WERI-Rb-1 (cell line): ENCODE measurements at regions not wholly inside any gene's neighbourhood (a gene's known extent, or its start where the extent isn't known, plus 50 kb on each side); places are given as distances from the start of the nearest gene placed in this dataset.

Source experiments
- DNase-seq: peaks from one replicate; pipeline ENCODE4 v3.0.0-alpha.2; 2020
- H3K27ac ChIP-seq: fragments of 250-450 bp; sonication (Bioruptor Pico); 2 replicates; pipeline ENCODE4 v1.5.1; 2020; ENCODE audit warnings: mild to moderate bottlenecking, moderate library complexity
- H3K27me3 ChIP-seq: fragments of 250-450 bp; sonication (Bioruptor Pico); 2 replicates; pipeline ENCODE4 v1.5.1; 2021; ENCODE audit warnings: mild to moderate bottlenecking, low read depth, moderate library complexity; ENCODE audit not compliant: insufficient read depth, severe bottlenecking
- H3K36me3 ChIP-seq: fragments of 250-450 bp; sonication (Bioruptor Pico); 2 replicates; pipeline ENCODE4 v1.5.1; 2020; ENCODE audit warnings: mild to moderate bottlenecking, moderate library complexity
- H3K4me3 ChIP-seq: 2 replicates; pipeline ENCODE4 v1.5.1; 2011; ENCODE audit warnings: low read depth, mild to moderate bottlenecking, control low read depth, low read length
- H3K9me3 ChIP-seq: fragments of 250-450 bp; sonication (Bioruptor Pico); 2 replicates; pipeline ENCODE4 v1.5.1; 2021; ENCODE audit warnings: mild to moderate bottlenecking, moderate library complexity; ENCODE audit not compliant: severe bottlenecking
- TF ChIP-seq, protein P1 (sequence below): IDR thresholded peaks from 2 replicates; pipeline ENCODE4 v1.5.1; 2011; ENCODE audit warnings: low read depth, mild to moderate bottlenecking, control low read depth, inconsistent platforms, low read length

DNA sequence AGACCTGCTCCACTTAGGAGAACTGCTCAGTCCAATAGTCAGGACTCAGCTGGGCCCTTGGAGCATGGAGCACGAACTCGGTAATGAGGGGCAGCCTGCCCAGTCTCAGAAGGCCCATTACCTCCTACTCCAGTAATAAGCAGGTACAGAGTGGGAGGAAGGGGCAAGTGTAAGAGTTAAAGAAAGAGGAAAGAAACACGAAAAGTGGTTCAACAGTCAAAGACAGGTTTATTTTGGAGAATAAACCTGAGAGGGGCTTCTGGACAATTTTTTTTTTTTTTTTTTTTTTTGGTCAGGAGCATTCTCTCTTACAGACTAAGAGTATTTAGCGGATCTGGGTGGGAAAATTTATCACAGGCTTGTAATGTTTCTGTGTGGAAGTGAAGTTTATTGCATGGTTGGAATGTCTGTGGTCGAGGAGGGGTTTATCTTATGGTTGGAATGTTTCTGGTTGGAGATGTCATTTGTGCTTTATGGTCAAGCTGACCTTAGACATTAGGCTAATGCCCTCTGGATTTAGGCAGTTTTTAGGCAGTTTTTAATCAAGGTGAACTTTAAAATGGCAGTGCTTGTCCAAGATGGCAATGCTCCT, 340.1 kb downstream of the BCKDHB start:
- DNase-seq = no peak
- TF ChIP-seq, protein P1, sequence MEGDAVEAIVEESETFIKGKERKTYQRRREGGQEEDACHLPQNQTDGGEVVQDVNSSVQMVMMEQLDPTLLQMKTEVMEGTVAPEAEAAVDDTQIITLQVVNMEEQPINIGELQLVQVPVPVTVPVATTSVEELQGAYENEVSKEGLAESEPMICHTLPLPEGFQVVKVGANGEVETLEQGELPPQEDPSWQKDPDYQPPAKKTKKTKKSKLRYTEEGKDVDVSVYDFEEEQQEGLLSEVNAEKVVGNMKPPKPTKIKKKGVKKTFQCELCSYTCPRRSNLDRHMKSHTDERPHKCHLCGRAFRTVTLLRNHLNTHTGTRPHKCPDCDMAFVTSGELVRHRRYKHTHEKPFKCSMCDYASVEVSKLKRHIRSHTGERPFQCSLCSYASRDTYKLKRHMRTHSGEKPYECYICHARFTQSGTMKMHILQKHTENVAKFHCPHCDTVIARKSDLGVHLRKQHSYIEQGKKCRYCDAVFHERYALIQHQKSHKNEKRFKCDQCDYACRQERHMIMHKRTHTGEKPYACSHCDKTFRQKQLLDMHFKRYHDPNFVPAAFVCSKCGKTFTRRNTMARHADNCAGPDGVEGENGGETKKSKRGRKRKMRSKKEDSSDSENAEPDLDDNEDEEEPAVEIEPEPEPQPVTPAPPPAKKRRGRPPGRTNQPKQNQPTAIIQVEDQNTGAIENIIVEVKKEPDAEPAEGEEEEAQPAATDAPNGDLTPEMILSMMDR = no peak

DNA sequence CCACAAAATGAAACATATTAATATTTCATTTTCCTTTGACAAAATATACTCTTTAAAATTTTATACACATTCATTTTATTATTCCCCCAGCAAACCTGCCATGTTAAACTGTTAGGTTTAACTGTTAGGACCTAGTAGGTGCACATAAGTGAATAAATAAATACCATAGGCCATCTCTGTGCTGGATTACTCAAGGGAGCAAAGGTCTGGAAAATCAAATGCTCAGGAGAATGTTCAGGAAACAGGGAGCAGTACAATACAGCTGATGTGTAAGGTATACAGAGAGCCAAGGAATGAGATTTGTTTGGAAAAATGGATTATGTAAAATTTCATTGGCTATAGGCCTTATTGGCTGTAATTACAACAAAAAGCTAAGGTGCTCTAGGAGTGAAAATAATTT, 339.3 kb downstream of the BCKDHB start:
- TF ChIP-seq, protein P1 = no peak
- no peaks in the 10 kb centered on the region for H3K36me3 ChIP-seq
- H3K4me3 ChIP-seq = no peak overlapping the region
- no peak overlapping the region for H3K27ac ChIP-seq
- no peaks in the 10 kb centered on the region for H3K9me3 ChIP-seq
- H3K27me3 ChIP-seq = no peaks in the 10 kb centered on the region
- no peak for DNase-seq

More for the DNA sequence above, 340.1 kb downstream of the BCKDHB start:
- H3K36me3 ChIP-seq = no peaks in the 10 kb centered on the region
- H3K27me3 ChIP-seq = no peaks in the 10 kb centered on the region
- no peak overlapping the region for H3K4me3 ChIP-seq
- no peaks in the 10 kb centered on the region for H3K9me3 ChIP-seq
- no peak overlapping the region for H3K27ac ChIP-seq

DNA sequence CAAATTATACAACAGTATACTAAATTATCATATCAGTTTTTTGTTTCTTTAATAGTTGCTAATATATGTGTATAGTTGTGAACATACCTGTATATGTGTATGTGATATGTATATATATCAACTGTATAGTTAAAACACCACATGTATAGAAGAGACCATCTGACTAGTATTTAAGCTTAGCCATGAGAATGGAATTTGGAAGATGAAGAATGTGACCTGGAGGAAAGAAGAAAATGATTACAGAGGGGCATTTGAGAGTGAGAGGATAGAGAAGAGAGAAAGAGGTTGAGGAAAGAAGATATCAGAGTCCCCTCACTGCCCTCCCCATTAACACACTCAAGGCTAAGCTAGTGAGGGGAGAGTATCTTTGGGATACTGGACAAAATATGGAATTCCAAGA, 335.9 kb downstream of the BCKDHB start:
- no peaks in the 10 kb centered on the region for H3K36me3 ChIP-seq
- TF ChIP-seq, protein P1 = no peak
- no peaks in the 10 kb centered on the region for H3K9me3 ChIP-seq
- H3K27me3 ChIP-seq = no peaks in the 10 kb centered on the region
- DNase-seq = no peak
- H3K4me3 ChIP-seq = no peak overlapping the region
- no peak overlapping the region for H3K27ac ChIP-seq

DNA sequence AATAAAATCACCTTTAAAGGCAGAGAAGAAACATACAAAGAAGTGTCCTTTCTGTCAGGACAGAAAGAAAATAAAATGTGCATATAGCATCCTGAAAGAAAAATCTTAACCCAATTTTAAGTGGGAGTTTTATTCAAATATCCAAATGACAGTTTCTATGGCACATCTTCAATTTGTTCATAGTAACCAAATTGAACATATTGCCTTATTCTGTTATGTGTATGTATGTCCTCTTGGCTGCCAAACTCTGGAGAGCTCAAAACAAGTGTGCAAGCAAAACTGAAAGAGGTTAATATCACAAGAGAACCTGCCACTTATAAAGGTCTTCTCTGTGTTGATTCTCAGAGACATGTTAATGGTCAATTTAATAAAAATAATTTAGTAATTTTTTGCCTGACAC, 334.7 kb downstream of the BCKDHB start:
- Histone ChIP-seq H3K4me3 (no peak overlapping the region), H3K27ac (no peak overlapping the region), H3K36me3 (no peaks in the 10 kb centered on the region), H3K9me3 (no peaks in the 10 kb centered on the region), H3K27me3 (no peaks in the 10 kb centered on the region)
- TF ChIP-seq, protein P1 = no peak
- no peak for DNase-seq

DNA sequence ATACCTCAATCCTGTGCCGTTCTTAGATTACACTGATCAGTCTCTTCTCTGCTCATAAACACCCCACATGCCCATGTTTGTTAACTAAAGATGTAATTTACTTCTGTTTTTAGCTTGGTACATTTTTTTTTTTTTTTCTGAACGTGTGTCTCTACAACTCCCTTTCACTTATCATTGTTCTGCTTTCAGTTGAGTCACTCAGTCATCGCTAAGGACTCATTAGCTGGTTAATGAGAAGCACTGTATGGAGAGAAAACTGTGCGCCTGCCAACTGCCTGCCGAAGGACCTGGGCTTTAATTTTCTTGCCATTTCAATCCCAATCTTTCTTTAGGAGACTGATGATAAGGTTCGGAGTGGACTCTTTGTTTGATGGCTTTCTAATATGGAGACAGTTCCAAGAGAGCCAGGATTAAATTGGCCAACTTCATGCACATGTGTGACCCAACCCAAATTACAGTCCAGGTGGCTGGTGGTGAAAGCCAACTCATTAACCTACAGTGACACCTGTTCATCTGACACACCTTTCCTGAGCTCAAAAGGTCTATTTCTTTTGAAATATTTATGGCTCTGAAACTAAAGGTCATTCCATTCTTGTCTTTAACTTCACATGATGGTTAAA, 334.1 kb downstream of the BCKDHB start:
- Histone ChIP-seq H3K36me3 (no peaks in the 10 kb centered on the region), H3K27me3 (no peaks in the 10 kb centered on the region), H3K27ac (no peak overlapping the region), H3K9me3 (no peaks in the 10 kb centered on the region), H3K4me3 (no peak overlapping the region)
- TF ChIP-seq, protein P1 = no peak
- DNase-seq = no peak
